ENCODE measurements at regions not wholly inside any gene's neighbourhood (a gene's known extent, or its start where the extent isn't known, plus 50 kb on each side); places are given as distances from the start of the nearest gene placed in this dataset.

- Histone ChIP-seq H3K4me3 (ENCODE audit: low read length) (no peak overlapping the region), H3K27ac (ENCODE audit: low read depth, low read length) (no peak overlapping the region), H3K4me1 (ENCODE audit: control insufficient read depth, insufficient read depth, low read length) (no peaks in the 10 kb centered on the region), H3K9me3 (ENCODE audit: control insufficient read depth, low read length) (no peaks in the 10 kb centered on the region), H3K9ac (ENCODE audit: extremely low read depth, low read length, poor library complexity, severe bottlenecking) (no peak overlapping the region), H3K36me3 (ENCODE audit: control insufficient read depth, insufficient read depth, low read length) (no peaks in the 10 kb centered on the region), H3K27me3 (ENCODE audit: control insufficient read depth, insufficient read depth, low read length, poor library complexity, severe bottlenecking) (no peaks in the 10 kb centered on the region)
- peaks cover 10% of the 10 kb centered on the region for H3K27me3 Mint-ChIP-seq (ENCODE audit: insufficient read depth)
- DNase-seq = peak; percentile 55
- H3K36me3 Mint-ChIP-seq (ENCODE audit: low read depth) = no peaks in the 10 kb centered on the region
- TF ChIP-seq, protein P1, sequence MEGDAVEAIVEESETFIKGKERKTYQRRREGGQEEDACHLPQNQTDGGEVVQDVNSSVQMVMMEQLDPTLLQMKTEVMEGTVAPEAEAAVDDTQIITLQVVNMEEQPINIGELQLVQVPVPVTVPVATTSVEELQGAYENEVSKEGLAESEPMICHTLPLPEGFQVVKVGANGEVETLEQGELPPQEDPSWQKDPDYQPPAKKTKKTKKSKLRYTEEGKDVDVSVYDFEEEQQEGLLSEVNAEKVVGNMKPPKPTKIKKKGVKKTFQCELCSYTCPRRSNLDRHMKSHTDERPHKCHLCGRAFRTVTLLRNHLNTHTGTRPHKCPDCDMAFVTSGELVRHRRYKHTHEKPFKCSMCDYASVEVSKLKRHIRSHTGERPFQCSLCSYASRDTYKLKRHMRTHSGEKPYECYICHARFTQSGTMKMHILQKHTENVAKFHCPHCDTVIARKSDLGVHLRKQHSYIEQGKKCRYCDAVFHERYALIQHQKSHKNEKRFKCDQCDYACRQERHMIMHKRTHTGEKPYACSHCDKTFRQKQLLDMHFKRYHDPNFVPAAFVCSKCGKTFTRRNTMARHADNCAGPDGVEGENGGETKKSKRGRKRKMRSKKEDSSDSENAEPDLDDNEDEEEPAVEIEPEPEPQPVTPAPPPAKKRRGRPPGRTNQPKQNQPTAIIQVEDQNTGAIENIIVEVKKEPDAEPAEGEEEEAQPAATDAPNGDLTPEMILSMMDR (conservative IDR thresholded peaks at IDR 0.05) = no peak
- no peaks in the 10 kb centered on the region for H3K9me3 Mint-ChIP-seq
- no peak overlapping the region for H3K27ac Mint-ChIP-seq
- no peaks in the 10 kb centered on the region for H3K4me1 Mint-ChIP-seq
- H3K4me3 Mint-ChIP-seq = no peak overlapping the region
- WGBS, 2 experiments (ENCODE audit: insufficient coverage in 1 of 2, insufficient read length in 1 of 2) = 59 to 78% methylated on average over 4 to 6 of the region's 6 CpGs
Observed at GRCh38 chr7:115299397-115300037, 377.6 kb downstream of the MDFIC start.

GRCh38 chr7:115297656-115298055 is 375.8 kb downstream of the MDFIC start:
- H3K27me3 ChIP-seq (ENCODE audit: control insufficient read depth, insufficient read depth, low read length, poor library complexity, severe bottlenecking) = no peaks in the 10 kb centered on the region
- H3K27ac Mint-ChIP-seq = no peak overlapping the region
- no peak for DNase-seq
- H3K27ac ChIP-seq (ENCODE audit: low read depth, low read length) = no peak overlapping the region
- H3K4me1 ChIP-seq (ENCODE audit: control insufficient read depth, insufficient read depth, low read length) = no peaks in the 10 kb centered on the region
- no peaks in the 10 kb centered on the region for H3K36me3 ChIP-seq (ENCODE audit: control insufficient read depth, insufficient read depth, low read length)
- TF ChIP-seq, protein P1 (conservative IDR thresholded peaks at IDR 0.05) = no peak
- no peaks in the 10 kb centered on the region for H3K4me1 Mint-ChIP-seq
- H3K36me3 Mint-ChIP-seq (ENCODE audit: low read depth) = no peaks in the 10 kb centered on the region
- H3K27me3 Mint-ChIP-seq (ENCODE audit: insufficient read depth) = peaks cover 13% of the 10 kb centered on the region
- H3K9me3 ChIP-seq (ENCODE audit: control insufficient read depth, low read length) = no peaks in the 10 kb centered on the region
- no peak overlapping the region for H3K4me3 ChIP-seq (ENCODE audit: low read length)
- H3K4me3 Mint-ChIP-seq = no peak overlapping the region
- H3K9me3 Mint-ChIP-seq = no peaks in the 10 kb centered on the region
- H3K9ac ChIP-seq (ENCODE audit: extremely low read depth, low read length, poor library complexity, severe bottlenecking) = no peak overlapping the region

DNA sequence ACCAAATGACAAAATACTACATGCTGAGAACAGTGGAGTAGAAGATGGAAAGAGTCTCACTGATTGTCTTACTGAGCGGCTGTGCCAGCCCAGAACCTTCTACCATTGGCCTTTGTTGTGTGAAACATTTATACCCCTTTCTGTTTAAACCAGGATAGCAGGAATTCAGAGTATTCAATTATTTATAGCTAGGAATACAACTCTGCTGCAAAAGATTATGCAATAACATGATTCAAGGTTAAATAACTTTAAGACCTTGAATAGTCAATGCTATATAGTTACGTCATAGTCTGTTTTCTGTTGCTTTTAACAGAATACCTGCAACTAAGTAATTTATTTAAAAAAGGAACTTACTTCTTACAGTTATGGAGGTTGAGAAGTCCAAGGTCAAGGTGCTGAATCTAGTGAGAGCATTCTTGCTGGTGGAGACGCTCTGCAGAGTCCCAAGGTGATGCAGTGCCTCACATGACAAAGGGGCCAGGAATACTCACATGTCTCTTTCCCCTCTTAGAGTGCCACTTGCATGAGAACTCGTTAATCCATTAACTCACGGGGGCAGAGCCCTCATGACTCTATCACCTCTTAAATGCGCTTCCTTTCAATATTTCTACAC is 371.8 kb downstream of the MDFIC start:
- H3K36me3 ChIP-seq (ENCODE audit: control insufficient read depth, insufficient read depth, low read length) = no peaks in the 10 kb centered on the region
- Mint-ChIP-seq H3K4me1 (no peaks in the 10 kb centered on the region), H3K27ac (no peak overlapping the region), H3K9me3 (no peaks in the 10 kb centered on the region), H3K27me3 (ENCODE audit: insufficient read depth) (peaks cover 16% of the 10 kb centered on the region), H3K36me3 (ENCODE audit: low read depth) (no peaks in the 10 kb centered on the region), H3K4me3 (no peak overlapping the region)
- H3K9ac ChIP-seq (ENCODE audit: extremely low read depth, low read length, poor library complexity, severe bottlenecking) = no peak overlapping the region
- no peak for DNase-seq
- H3K4me1 ChIP-seq (ENCODE audit: control insufficient read depth, insufficient read depth, low read length) = no peaks in the 10 kb centered on the region
- no peak overlapping the region for H3K4me3 ChIP-seq (ENCODE audit: low read length)
- no peaks in the 10 kb centered on the region for H3K27me3 ChIP-seq (ENCODE audit: control insufficient read depth, insufficient read depth, low read length, poor library complexity, severe bottlenecking)
- no peaks in the 10 kb centered on the region for H3K9me3 ChIP-seq (ENCODE audit: control insufficient read depth, low read length)
- 84 to 89% methylated on average over 4 to 6 of the region's 6 CpGs for WGBS, 2 experiments (ENCODE audit: insufficient coverage in 1 of 2, insufficient read length in 1 of 2)
- H3K27ac ChIP-seq (ENCODE audit: low read depth, low read length) = no peak overlapping the region
- TF ChIP-seq, protein P1 (conservative IDR thresholded peaks at IDR 0.05) = no peak

Measured in endodermal cell (in vitro differentiated cells).